Activated CD4-positive, alpha-beta T cell treated with anti-CD3 and anti-CD28 coated beads, Interleukin-2, amount 10 ng/mL, durations not matched to agents 24 days and 14 days (primary cell): ENCODE measurements at regions not wholly inside any gene's neighbourhood (a gene's known extent, or its start where the extent isn't known, plus 50 kb on each side); places are given as distances from the start of the nearest gene placed in this dataset.

Source experiments
- DNase-seq: peaks from one replicate; pipeline ENCODE4 v3.0.0; 2022
- H3K27ac Mint-ChIP-seq: one replicate; pipeline ENCODE4 v1.8.0; 2022; ENCODE audit warnings: mild to moderate bottlenecking, mixed read lengths
- H3K27me3 Mint-ChIP-seq: one replicate; pipeline ENCODE4 v1.8.0; 2022; ENCODE audit warnings: mixed read lengths
- H3K36me3 Mint-ChIP-seq: one replicate; pipeline ENCODE4 v1.8.0; 2022; ENCODE audit warnings: low read depth, mild to moderate bottlenecking, mixed read lengths
- H3K4me1 Mint-ChIP-seq: one replicate; pipeline ENCODE4 v1.8.0; 2021; ENCODE audit warnings: mixed read lengths
- H3K4me3 Mint-ChIP-seq: one replicate; pipeline ENCODE4 v1.8.0; 2022; ENCODE audit warnings: mild to moderate bottlenecking, moderate library complexity, mixed read lengths
- H3K9me3 Mint-ChIP-seq: one replicate; pipeline ENCODE4 v1.8.0; 2021; ENCODE audit warnings: mixed read lengths
- intact Hi-C: fragments of 100-400 bp; cut with micrococcal nuclease; formaldehyde crosslinking; loops from one replicate; pipeline ENCODE4 v1.15.1; 2023

GRCh38 chr4:12293906-12294525, 865.3 kb upstream of the HS3ST1 start:
- intact Hi-C loops: no loop called here
- Mint-ChIP-seq H3K4me1 (no peaks in the 10 kb centered on the region), H3K9me3 (peaks cover 7% of the 10 kb centered on the region), H3K27ac (no peak overlapping the region), H3K36me3 (no peaks in the 10 kb centered on the region), H3K27me3 (no peaks in the 10 kb centered on the region), H3K4me3 (no peak overlapping the region)
- no peak for DNase-seq

- H3K36me3 Mint-ChIP-seq: no peaks in the 10 kb centered on the region
- H3K27ac Mint-ChIP-seq: no peak overlapping the region
- no peaks in the 10 kb centered on the region for H3K27me3 Mint-ChIP-seq
- no peak for DNase-seq
- peaks cover 3% of the 10 kb centered on the region for H3K9me3 Mint-ChIP-seq
- no peaks in the 10 kb centered on the region for H3K4me1 Mint-ChIP-seq
- H3K4me3 Mint-ChIP-seq: no peak overlapping the region
- intact Hi-C loops: no loop called here
These were observed 857.7 kb upstream of the HS3ST1 start for GRCh38 chr4:12286351-12286750.

- Mint-ChIP-seq H3K27me3 (no peaks in the 10 kb centered on the region), H3K27ac (no peak overlapping the region), H3K9me3 (no peaks in the 10 kb centered on the region), H3K4me3 (no peak overlapping the region), H3K36me3 (no peaks in the 10 kb centered on the region), H3K4me1 (no peaks in the 10 kb centered on the region)
- no peak for DNase-seq
- intact Hi-C loops: no loop called here
These were observed 841.9 kb upstream of the HS3ST1 start for GRCh38 chr4:12270546-12270945.

GRCh38 chr4:12265554-12265953, 836.9 kb upstream of the HS3ST1 start:
- Mint-ChIP-seq H3K36me3 (no peaks in the 10 kb centered on the region), H3K4me3 (no peak overlapping the region), H3K27ac (no peak overlapping the region), H3K27me3 (no peaks in the 10 kb centered on the region), H3K4me1 (no peaks in the 10 kb centered on the region), H3K9me3 (no peaks in the 10 kb centered on the region)
- no peak for DNase-seq
- intact Hi-C loops: no loop called here

GRCh38 chr4:12260453-12260852, 831.8 kb upstream of the HS3ST1 start:
- intact Hi-C loops: no loop called here
- H3K9me3 Mint-ChIP-seq: peaks cover 6% of the 10 kb centered on the region
- H3K4me1 Mint-ChIP-seq: no peaks in the 10 kb centered on the region
- H3K4me3 Mint-ChIP-seq: no peak overlapping the region
- DNase-seq: no peak
- no peaks in the 10 kb centered on the region for H3K36me3 Mint-ChIP-seq
- H3K27me3 Mint-ChIP-seq: no peaks in the 10 kb centered on the region
- no peak overlapping the region for H3K27ac Mint-ChIP-seq

- H3K4me3 Mint-ChIP-seq: no peak overlapping the region
- H3K4me1 Mint-ChIP-seq: no peaks in the 10 kb centered on the region
- H3K36me3 Mint-ChIP-seq: no peaks in the 10 kb centered on the region
- no peak for DNase-seq
- intact Hi-C loops: no loop called here
- H3K27me3 Mint-ChIP-seq: no peaks in the 10 kb centered on the region
- H3K27ac Mint-ChIP-seq: no peak overlapping the region
- no peaks in the 10 kb centered on the region for H3K9me3 Mint-ChIP-seq
These were observed 816.3 kb upstream of the HS3ST1 start for GRCh38 chr4:12244973-12245372.

GRCh38 chr4:12242354-12242753, 813.7 kb upstream of the HS3ST1 start:
- no peak overlapping the region for H3K4me3 Mint-ChIP-seq
- DNase-seq: no peak
- H3K36me3 Mint-ChIP-seq: no peaks in the 10 kb centered on the region
- intact Hi-C loops: no loop called here
- peaks cover 4% of the 10 kb centered on the region for H3K9me3 Mint-ChIP-seq
- H3K27ac Mint-ChIP-seq: no peak overlapping the region
- no peaks in the 10 kb centered on the region for H3K4me1 Mint-ChIP-seq
- no peaks in the 10 kb centered on the region for H3K27me3 Mint-ChIP-seq

- Mint-ChIP-seq H3K27me3 (no peaks in the 10 kb centered on the region), H3K4me1 (no peaks in the 10 kb centered on the region), H3K4me3 (no peak overlapping the region), H3K27ac (no peak overlapping the region), H3K9me3 (peaks cover 6% of the 10 kb centered on the region), H3K36me3 (no peaks in the 10 kb centered on the region)
- no peak for DNase-seq
- intact Hi-C loops: no loop called here
These were observed 811.4 kb upstream of the HS3ST1 start for GRCh38 chr4:12239897-12240636.

GRCh38 chr4:12231098-12231497, 802.4 kb upstream of the HS3ST1 start:
- H3K9me3 Mint-ChIP-seq: no peaks in the 10 kb centered on the region
- no peaks in the 10 kb centered on the region for H3K4me1 Mint-ChIP-seq
- H3K4me3 Mint-ChIP-seq: no peak overlapping the region
- no peaks in the 10 kb centered on the region for H3K27me3 Mint-ChIP-seq
- no peak for DNase-seq
- intact Hi-C loops: no loop called here
- no peaks in the 10 kb centered on the region for H3K36me3 Mint-ChIP-seq
- H3K27ac Mint-ChIP-seq: no peak overlapping the region

- DNase-seq: no peak
- H3K4me3 Mint-ChIP-seq: no peak overlapping the region
- no peaks in the 10 kb centered on the region for H3K36me3 Mint-ChIP-seq
- intact Hi-C loops: no loop called here
- no peaks in the 10 kb centered on the region for H3K27me3 Mint-ChIP-seq
- H3K9me3 Mint-ChIP-seq: no peaks in the 10 kb centered on the region
- no peak overlapping the region for H3K27ac Mint-ChIP-seq
- H3K4me1 Mint-ChIP-seq: no peaks in the 10 kb centered on the region
These were observed 792.3 kb upstream of the HS3ST1 start for GRCh38 chr4:12221031-12221430.

GRCh38 chr4:12211636-12212035, 782.9 kb upstream of the HS3ST1 start:
- Mint-ChIP-seq H3K4me3 (no peak overlapping the region), H3K36me3 (no peaks in the 10 kb centered on the region), H3K9me3 (no peaks in the 10 kb centered on the region), H3K27me3 (no peaks in the 10 kb centered on the region), H3K4me1 (no peaks in the 10 kb centered on the region), H3K27ac (no peak overlapping the region)
- intact Hi-C loops: no loop called here
- DNase-seq: no peak

- H3K36me3 Mint-ChIP-seq: no peaks in the 10 kb centered on the region
- H3K27ac Mint-ChIP-seq: no peak overlapping the region
- intact Hi-C loops: no loop called here
- H3K4me1 Mint-ChIP-seq: no peaks in the 10 kb centered on the region
- H3K4me3 Mint-ChIP-seq: no peak overlapping the region
- H3K9me3 Mint-ChIP-seq: peaks cover 4% of the 10 kb centered on the region
- DNase-seq: no peak
- H3K27me3 Mint-ChIP-seq: no peaks in the 10 kb centered on the region
These were observed 778.7 kb upstream of the HS3ST1 start for GRCh38 chr4:12207396-12207795.

- Mint-ChIP-seq H3K9me3 (peaks cover 4% of the 10 kb centered on the region), H3K4me1 (no peaks in the 10 kb centered on the region), H3K27ac (no peak overlapping the region), H3K27me3 (no peaks in the 10 kb centered on the region), H3K4me3 (no peak overlapping the region), H3K36me3 (no peaks in the 10 kb centered on the region)
- intact Hi-C loops: no loop called here
- no peak for DNase-seq
These were observed 777.4 kb upstream of the HS3ST1 start for GRCh38 chr4:12206091-12206490.

- no peaks in the 10 kb centered on the region for H3K36me3 Mint-ChIP-seq
These were observed 775.3 kb upstream of the HS3ST1 start for GRCh38 chr4:12203945-12204344.

GRCh38 chr4:12200226-12200625, 771.5 kb upstream of the HS3ST1 start:
- Mint-ChIP-seq H3K27me3 (no peaks in the 10 kb centered on the region), H3K36me3 (no peaks in the 10 kb centered on the region), H3K4me3 (no peak overlapping the region), H3K27ac (no peak overlapping the region), H3K9me3 (peaks cover 19% of the 10 kb centered on the region), H3K4me1 (no peaks in the 10 kb centered on the region)
- DNase-seq: no peak
- intact Hi-C loops: no loop called here

More at GRCh38 chr4:12203945-12204344, 775.3 kb upstream of the HS3ST1 start:
- intact Hi-C loops: no loop called here
- H3K4me3 Mint-ChIP-seq: no peak overlapping the region
- H3K4me1 Mint-ChIP-seq: no peaks in the 10 kb centered on the region
- H3K9me3 Mint-ChIP-seq: peaks cover 19% of the 10 kb centered on the region
- no peak overlapping the region for H3K27ac Mint-ChIP-seq
- no peaks in the 10 kb centered on the region for H3K27me3 Mint-ChIP-seq
- no peak for DNase-seq
